HCEC 1CT (cell line): ENCODE measurements at regions not wholly inside any gene's neighbourhood (a gene's known extent, or its start where the extent isn't known, plus 50 kb on each side); places are given as distances from the start of the nearest gene placed in this dataset.
"Not testable (repeated sequence)": the region's sequence is repeated elsewhere in the genome, so short reads cannot be mapped to it uniquely, and the experiment has no call there.

Source experiments
- DNase-seq: peaks from one replicate; pipeline ENCODE4 v3.0.0-alpha.2; 2017

DNA sequence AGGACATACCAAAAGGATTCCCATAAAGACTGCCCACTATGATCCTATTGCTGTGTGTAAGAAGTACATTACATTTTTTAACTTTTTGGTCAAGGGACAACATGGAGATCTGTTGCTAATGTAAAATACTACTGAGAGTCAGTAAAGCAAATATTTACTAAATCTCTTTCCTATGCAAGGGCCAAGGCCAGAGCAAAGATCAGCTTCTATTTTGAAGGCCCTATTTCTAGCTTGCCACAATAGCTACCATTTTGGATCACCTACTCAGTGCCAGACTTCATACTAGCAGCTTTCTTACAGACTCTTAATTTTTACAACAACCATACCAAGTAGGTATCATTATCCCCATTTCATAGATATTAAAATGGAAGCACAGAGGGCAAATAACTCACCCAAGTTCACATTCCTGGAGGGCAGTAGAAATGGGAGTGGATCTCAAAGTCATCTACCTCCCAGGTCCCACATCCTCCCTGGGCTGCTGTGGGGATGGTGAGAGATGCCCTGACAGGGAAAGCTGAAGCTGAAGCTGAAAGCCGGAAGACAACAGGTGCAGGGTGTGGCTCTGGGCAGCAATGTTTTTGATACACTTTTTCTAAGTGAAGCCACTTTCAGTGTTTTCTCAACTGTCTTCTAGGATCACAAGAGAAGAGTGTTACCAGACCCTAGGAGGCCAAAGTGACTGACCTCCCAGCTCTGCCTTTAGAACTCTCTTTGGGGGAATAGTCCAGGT, 321.2 kb downstream of the UBE3D start:
- no peak for DNase-seq

DNA sequence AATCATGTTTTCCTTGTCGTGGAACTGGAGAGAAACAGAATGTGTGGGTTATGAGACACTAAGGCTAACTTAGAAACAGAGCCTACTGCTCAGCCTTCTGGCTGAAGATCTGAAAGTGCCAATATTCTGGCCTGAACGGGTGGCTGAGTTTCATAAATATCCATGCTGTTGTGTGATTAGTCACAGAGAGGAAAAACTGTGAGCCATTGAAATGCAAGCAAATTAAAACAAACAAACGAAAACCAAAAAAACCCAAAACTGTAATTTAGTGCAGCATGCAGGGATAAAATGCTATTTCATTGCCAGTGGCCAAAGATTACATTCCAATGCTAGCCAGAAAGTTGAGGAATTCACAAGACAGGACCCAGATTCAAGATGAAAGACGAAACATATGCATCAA, 315.1 kb downstream of the UBE3D start:
- peak; percentile 40 for DNase-seq

DNA sequence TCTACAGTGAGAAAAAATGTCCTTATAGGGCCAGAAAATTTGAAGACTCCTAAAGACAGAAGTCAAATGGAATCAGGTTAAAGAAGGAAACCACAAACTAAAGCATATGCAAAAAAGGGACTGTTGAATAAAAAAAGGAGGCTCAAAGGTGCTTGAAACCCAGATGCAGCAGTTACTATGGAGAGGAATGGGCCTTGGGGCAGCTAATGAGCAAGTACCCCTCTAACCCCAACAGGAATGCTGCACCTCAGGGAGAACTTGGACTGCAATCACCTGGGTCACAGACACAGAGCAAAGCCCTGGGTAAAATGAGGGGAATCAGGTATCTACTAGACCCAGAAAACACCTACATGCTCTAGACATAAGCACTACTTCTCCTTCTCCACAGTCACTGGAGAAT, 313.9 kb downstream of the UBE3D start:
- no peak for DNase-seq

DNA sequence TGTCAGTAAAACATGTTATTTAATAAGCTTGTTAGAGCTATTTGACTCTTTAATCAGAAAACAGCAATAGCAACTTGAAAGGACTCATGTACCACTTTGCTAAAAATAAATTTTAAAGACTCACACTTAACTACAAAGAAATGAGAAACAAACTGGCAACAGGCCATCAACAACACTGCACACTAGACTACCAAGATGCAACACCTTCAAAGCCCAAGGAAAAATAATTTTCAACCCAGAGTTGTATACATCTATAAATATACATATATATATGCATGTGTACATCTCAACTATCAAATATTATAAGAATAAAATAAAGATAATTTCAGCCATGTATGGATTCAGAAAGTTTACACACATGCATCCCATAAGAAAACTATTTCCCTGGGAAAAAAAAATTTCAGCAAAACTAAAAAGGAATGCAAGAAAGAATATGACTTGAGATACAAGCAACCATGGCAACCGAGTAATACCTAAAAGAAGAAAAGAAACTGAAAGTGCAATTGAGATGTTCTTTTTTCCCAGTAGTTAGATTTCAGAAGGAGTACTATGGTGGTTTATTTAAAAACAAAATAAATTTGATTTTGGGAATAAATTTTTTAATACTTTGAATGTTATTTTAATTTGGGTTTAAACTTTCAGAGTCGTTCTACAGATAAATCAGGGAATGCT, 303.8 kb downstream of the UBE3D start:
- DNase-seq: no peak

DNA sequence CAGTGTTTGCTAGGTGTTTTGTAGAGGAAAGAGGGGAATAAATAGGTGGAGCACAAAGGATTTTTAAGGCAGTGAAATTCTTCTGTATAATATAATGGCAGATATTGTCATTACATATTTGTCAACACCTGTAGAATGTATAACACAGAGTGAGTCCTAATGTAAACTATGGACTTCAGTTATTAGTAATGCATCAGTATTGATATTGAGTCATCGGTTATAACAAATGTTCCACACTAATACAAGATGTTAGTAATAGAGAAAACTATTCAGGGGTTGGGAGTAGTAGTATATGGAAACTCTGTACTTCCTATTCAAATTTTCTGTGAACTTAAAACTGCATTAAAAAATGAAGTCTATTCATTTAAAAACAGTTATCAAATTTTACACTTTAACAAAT, 299.2 kb downstream of the UBE3D start:
- DNase-seq: peak; percentile 36

DNA sequence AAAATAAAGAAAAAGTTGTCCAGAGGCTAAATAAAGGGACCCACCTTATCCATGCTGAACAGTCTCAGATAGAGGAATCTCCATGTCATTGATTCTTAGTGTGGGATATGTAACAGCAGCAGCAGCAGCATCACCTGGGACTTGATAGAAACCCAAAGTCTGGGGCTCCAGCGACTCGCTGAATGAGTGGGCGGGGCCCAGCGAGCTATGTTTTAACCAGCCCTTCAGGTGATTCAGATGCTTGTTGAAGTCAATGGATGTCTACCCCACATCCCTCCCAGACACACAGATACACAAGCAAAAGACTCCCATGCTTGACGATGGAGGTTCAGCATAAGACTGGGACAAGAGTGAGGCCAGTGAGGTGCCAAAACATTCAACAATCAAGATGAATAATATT, 298.6 kb downstream of the UBE3D start:
- DNase-seq: no peak

DNA sequence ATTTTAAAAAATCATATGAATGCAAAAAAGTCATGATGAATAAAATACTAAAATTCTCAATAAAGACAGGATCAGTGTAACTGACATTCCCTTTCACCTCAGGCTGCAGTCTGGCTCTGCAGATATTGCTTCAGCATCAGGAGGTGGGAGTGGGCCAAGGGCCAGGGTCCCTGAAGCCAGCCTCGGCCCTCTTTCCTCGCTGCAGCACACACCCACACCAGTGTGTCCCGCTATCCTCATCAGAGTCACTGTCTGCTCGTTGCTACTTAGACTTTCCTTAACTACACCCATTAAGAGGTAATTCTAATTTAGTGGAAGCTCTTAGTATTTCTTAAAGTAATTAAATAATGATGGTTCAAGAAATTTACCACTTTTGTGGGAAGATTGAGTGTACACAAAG, 298.2 kb downstream of the UBE3D start:
- no peak for DNase-seq

DNA sequence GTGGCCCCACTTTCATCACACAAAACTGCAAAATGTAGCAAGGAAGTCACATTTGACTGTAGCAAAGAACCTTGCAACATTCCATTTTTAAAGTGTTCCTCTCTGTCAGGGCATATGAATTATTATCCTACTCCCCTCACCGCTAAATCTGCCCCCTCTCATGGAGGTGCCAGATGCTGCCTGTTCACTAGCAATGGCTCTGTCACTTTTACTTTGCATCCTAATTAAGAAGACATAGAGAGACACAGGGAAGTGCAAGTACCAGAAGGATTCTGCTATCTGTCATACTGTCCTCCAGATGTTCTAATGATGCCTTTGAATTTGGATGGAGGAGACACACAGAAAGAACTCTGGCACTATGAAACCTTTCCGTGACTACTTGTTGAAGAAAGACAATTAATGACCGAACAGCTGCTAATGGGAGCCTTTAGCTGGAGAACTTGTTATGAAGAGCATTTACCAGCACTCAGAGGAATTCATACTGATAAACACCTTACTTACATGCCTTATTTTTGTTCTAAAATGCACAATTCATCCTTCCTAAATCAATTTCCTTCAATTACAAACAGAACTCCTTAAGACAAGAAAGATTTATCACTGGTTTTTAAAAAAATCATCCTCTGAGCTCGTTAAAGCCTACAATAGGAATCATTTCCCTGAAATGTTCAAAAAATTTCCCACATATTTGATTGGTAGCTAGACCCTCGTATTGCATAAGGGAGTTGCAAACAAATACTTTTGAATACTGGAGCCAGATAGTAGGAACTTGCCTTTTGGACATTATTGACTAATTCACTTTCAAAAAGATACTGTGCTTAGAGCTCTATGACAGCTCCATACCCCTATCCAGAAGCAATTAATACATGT, 292.6 kb downstream of the UBE3D start:
- DNase-seq: no peak

DNA sequence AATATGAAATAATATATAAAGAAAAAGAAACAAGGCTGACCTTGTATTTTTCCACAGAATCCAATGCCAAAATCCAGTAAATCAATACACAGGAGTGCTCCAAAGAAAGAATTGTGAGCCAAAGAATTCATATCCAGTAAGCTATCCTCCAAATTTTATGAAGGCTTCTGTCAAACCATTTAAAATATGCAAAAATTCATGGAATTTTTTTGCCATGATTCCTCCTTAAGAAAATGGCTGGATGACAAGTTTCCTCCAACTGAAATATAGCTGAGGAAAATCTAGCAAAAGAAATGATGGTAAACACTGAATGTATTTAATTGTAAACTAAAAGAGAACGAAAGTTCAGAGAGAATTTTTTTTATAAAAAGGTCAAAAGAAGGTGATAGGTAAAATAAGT, 290.3 kb downstream of the UBE3D start:
- no peak for DNase-seq

DNA sequence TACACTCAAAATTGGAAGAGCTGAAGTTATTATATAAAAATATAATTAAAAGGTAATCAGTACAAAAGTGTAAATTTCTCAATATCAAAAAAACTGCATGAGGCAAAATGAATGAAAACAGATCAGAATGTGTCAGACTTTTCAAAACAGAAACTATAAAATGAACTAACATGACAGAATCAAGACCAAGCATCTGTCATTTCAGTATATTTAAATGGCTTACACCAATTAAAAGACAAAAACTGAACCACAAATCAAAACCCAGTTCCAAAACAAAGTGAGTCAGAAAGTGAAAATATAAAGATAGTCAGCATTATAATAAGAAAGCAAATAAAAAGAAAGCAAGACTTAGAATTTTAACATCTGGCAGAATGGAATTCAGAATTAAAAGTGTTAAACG, 289.7 kb downstream of the UBE3D start:
- DNase-seq: no peak

DNA sequence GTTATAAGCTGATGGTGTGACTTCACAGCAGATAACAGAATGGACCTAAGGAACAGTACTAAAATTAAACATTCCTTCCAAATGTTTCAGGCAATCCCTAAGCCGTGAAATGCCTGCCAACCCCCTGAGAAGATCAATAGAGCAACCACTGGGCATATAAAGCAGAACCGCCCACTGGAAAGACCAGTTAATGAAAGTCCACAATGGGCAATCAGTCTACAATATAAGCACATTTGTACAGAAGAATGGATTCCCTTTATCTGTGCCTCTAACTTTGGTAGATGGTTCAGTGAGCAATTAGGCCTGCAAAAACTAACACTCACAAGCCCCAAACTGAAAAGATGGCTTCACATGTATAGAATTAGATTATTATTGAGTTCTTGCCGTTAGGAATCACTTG, 286.6 kb downstream of the UBE3D start:
- no peak for DNase-seq

DNA sequence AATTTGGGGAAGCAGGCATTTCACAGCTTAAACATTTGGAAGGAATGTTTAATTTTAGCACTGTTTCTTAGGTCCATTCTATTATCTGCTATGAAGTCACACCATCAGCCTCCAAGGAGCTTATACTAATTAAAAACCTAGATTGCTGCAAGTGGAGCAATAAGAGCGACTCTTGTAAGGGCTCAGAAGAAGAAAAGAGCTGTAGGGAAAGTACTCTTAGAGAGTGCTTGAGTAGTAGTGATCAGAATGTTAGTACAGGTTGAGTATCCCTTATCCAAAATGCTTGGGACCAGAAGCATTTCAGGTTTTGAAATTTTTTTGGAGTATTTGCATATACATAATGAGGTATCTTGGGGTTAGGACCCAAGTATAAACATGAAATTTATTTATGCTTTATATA, 285.3 kb downstream of the UBE3D start:
- DNase-seq: no peak

DNA sequence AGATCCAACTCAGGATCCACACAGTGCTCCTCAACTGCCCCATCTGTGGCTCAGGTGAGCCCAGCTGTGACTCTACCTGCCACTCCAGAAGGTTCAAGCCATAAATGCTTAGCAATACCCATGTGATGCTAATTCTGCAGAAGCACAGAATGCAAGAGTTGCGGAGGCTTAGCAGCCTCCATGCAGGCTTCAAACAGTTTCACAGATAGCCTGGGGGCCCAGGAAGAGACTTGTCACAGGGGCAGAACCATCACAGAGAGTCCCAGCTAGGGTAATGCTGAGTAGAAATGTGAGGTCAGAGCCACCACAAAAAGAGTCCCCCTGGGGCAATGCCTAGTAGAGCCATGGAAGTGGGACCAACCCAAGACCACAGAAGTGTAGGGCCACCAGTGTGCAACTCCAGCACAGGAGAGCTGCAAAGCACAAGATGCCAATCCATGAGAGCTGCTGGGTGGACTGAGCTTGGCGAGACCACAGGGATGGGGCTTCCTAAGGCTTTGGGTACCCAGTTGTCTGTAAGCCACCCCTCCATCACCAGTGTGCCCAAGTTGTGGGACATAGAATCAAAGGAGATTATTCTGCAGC, 283.9 kb downstream of the UBE3D start:
- DNase-seq: no peak

DNA sequence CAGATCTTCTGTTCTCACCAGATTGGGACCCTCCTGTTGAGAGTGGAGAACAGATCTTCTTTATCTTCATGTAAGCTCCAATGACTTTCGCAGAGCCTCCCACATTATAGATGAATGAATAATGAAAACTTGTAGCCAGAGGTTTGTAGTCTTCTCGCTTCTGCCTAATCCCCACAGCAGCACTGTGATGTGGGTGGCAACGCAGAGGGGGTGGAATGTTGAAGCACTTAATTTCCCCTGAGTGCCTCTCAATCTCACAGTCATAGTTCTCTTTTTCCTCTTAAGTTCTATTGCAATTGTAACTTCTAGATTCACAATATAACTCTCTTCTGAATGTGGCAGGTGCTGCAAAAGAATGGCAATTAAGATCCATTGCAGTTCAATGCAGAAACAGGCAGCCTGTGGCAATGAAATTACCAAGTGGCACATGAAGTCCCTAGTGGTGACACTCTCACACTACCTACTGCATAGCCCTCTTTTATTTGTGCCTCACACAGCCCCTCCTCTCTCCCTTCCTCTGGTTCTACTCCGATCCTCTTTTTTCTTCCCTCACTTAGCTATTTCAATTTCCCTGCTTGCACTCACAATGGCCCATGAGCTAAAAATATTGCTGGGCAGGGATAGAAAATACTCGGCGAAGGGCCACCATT, 281.9 kb downstream of the UBE3D start:
- DNase-seq: no peak

DNA sequence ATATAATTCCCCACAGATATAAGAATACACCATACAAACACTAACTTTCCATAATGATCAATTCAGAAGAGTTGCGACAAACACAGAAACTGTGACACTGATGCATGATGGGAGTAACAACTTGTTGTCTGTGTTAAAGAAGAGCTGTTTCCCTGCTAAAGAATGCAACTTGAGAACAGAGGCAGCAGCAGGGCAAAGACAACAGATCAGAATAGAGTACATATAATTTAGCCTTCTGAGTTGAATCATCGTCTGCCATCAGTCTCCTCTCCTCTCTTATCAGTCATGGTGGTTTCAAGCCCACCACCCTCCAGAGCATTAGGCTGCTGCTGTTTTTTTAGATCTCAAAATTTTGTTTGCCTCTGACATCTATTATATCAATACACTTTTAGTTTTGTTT, 280.4 kb downstream of the UBE3D start:
- no peak for DNase-seq

DNA sequence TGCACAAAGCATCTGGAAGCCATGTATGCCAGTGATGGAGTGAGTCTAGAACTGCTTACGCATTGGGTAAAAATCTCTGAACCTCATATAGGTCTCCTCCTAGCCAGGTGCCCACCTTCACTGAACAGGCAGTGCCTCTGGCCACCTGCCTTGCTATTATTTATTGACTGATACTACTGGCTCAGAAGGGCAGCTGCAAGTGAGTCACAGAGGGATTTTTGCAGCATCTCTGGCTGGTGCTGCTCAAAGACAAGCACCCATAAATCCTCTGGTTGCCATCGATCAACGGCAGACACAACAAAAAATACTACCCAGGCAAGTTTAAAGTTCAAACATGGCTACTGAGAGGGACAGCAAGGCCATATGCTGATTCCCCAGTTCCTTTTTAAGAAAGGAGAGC, 279.4 kb downstream of the UBE3D start:
- no peak for DNase-seq

DNA sequence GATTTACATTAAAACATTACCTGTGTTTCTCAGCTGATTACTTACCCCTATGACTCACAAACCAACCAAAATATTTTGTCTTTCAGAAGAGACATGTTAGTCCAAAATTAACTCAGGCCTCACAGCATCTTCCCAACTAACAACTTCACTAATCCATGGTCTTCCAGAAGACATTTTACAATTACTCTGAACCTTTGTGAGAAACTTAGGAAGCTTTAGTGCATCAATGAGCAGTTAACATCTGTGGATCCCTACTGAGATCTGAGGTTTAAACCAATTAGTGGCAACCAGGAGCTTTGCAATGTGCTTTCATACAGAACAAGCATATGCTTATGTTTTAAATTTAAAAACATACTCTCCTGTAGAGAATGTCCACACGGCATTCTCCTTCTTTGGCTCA, 269.7 kb downstream of the UBE3D start:
- no peak for DNase-seq

DNA sequence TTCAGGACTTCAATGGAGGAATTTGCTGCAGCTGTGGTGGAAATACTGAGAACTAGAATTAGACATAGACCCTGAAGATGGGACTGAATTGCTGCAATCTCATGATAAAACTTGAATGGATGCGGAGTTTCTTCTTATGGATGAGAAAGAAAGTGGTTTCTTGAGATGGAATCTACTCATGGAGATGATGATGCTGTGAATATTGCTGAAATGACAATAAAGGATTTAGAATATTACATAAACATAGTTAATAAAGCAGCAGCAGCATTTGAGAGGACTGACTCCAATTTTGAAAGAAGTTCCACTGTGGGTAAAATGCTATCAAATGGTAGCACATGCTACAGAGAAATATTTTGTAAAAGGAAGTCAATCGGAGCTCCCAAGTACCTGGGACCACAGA, 264.6 kb downstream of the UBE3D start:
- no peak for DNase-seq

DNA sequence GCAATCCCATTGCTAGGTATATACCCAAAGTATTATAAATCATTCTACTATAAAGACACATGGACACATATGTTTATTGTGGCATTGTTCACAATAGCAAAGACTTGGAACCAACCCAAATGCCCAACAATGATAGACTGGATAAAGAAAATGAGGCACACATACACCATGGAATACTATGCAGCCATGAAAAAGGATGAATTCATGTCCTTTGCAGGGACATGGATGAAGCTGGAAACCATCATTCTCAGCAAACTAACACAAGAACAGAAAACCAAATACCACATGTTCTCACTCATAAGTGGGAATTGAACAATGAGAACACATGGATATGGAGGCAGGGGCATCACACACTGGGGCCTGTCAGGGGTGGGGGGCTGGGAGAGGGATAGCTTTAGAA, 249.4 kb downstream of the UBE3D start:
- DNase-seq: not testable (repeated sequence)

DNA sequence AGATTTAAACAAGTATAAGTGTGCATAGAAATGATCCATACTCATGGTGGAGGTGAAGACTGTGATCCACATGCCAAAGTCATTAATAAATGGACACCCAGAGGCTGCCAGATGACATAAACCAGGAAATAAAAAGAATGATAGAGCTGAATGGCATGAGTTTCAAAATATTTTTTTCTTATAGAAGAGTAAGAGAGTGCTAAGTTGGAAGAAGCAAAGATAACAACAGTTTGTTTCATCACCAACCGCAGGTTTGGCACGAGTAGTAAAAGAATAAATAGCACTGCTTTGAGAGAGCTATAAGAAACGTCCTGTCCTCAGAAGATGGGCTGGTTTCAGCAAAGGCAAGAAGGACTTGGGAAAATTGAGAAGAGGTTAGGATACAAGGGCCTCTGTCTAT, 246.9 kb downstream of the UBE3D start:
- peak; percentile 41 for DNase-seq

DNA sequence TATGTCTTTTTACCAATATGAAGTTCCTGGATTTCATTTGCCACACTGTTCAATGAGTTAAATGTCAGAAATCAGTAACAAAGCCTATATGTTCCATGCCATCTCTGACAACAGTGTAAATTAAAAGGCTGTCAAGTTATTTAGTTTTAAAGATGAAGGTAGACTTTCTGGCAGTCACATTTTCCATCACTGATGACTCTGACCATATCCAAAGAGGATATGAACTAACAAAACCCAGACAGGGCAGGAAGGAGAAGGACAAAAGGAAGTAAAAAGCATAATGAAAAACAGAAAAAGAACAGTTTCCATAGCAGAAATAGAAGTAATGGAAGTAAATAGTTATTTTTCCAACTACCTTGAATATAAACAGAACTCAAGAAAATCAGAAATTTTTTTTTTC, 242.3 kb downstream of the UBE3D start:
- no peak for DNase-seq

DNA sequence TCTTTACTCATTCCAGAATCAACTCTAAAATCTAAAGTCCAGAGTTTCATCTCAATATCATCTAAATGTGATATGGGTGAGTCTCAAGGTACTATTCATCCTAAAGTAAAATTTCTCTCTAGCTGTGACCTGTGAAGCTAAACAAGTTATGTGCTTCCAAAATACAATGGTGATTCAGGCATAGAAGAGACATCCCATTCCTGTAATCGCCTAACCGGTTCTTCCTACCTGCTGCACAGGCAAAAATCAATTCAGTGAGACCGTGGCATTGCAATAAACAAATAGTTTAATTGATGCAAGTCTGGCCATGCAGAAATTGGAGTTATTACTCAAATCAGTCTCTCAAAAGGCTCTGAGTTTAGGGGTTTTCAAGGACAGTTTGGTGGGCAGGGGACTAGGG, 232.8 kb downstream of the UBE3D start:
- no peak for DNase-seq

DNA sequence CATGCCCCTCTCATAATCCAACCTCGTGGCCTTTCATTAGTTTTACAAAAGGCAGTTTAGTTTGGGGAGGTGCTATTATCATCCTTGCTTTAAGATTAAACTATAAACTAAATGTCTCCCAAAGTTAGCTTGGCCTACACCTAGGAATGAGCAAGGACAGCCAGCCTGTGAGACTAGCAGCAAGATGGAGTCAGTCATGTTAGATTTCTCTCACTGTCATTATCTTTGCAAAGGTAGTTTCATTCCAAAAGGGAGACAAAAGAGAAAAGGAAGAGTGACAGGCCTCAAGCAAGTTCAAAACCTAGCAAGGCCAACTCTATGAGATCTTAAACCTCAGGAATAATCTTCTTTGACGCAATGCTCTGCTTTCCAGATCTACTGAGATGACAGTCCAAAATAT, 232.2 kb downstream of the UBE3D start:
- no peak for DNase-seq
